Smooth muscle cell (in vitro differentiated cells): ENCODE measurements at regions not wholly inside any gene's neighbourhood (a gene's known extent, or its start where the extent isn't known, plus 50 kb on each side); places are given as distances from the start of the nearest gene placed in this dataset.

ENCODE experiments used
- DNase-seq: peaks from one replicate; lab custom pipeline; 2025; ENCODE audit not compliant: unreplicated experiment; lab: John Stamatoyannopoulos, UW
- H2AFZ ChIP-seq: fragments of 200-600 bp; sonication (generic); 2 replicates; pipeline ENCODE4 v1.6.0; 2016; ENCODE audit warnings: antibody characterized with exemption, low read depth, mild to moderate bottlenecking
- H3F3A ChIP-seq: fragments of 200-600 bp; sonication (generic); 2 replicates; pipeline ENCODE4 v1.6.0; 2017; ENCODE audit warnings: antibody characterized with exemption, low read depth
- H3K27ac ChIP-seq: fragments of 200-600 bp; sonication (generic); 2 replicates; pipeline ENCODE4 v1.5.1; 2016; ENCODE audit warnings: low read depth, mild to moderate bottlenecking
- H3K27me3 ChIP-seq: fragments of 200-600 bp; sonication (generic); 2 replicates; pipeline ENCODE4 v1.6.1; 2016; ENCODE audit warnings: low read depth, mild to moderate bottlenecking
- H3K36me3 ChIP-seq: fragments of 200-600 bp; sonication (generic); 2 replicates; pipeline ENCODE4 v1.5.1; 2016; ENCODE audit warnings: low read depth
- H3K4me1 ChIP-seq: fragments of 200-600 bp; sonication (generic); 2 replicates; pipeline ENCODE4 v1.5.1; 2016; ENCODE audit warnings: low read depth
- H3K4me2 ChIP-seq: fragments of 200-600 bp; sonication (generic); 2 replicates; pipeline ENCODE4 v1.6.0; 2016; ENCODE audit warnings: mild to moderate bottlenecking
- H3K4me3 ChIP-seq: fragments of 200-600 bp; sonication (generic); 2 replicates; pipeline ENCODE4 v1.5.1; 2016; ENCODE audit warnings: mild to moderate bottlenecking
- H3K79me2 ChIP-seq: fragments of 200-600 bp; sonication (generic); 2 replicates; pipeline ENCODE4 v1.6.0; 2016; ENCODE audit warnings: low read depth, mild to moderate bottlenecking
- H3K9ac ChIP-seq: fragments of 200-600 bp; sonication (generic); 2 replicates; pipeline ENCODE4 v1.6.0; 2016; ENCODE audit warnings: low read depth
- H3K9me3 ChIP-seq: fragments of 200-600 bp; sonication (generic); replicated peaks from 2 replicates; pipeline ENCODE4 v1.5.1; 2016; ENCODE audit warnings: low read depth
- H4K20me1 ChIP-seq: fragments of 200-600 bp; sonication (generic); 2 replicates; pipeline ENCODE4 v1.6.0; 2016; ENCODE audit warnings: low read depth
- CTCF ChIP-seq: fragments of 200-600 bp; sonication (generic); IDR thresholded peaks from 2 replicates; pipeline ENCODE4 v1.5.1; 2017; ENCODE audit warnings: borderline replicate concordance, mild to moderate bottlenecking, antibody characterized with exemption; ENCODE audit not compliant: insufficient read depth, poor library complexity, severe bottlenecking
- WGBS: methylation state at CpG from one replicate; pipeline ENCODE4 v1.1.7; 2016; ENCODE audit warnings: low lambda C conversion rate; 5-methylcytosine and 5-hydroxymethylcytosine counted together

GRCh38 chr14:97415907-97416306 is 618.7 kb downstream of the VRK1 start:
- peaks cover 34% of the 10 kb centered on the region for H3K4me1 ChIP-seq
- no peak for TF ChIP-seq CTCF
- H3K79me2 ChIP-seq = no peaks in the 10 kb centered on the region
- no peak overlapping the region for H3K4me2 ChIP-seq
- WGBS = 70% methylated on average over 7 of the region's 7 CpGs
- peaks cover 67% of the 10 kb centered on the region for H3K27me3 ChIP-seq
- H3K9me3 ChIP-seq = no peaks in the 10 kb centered on the region
- H3K27ac ChIP-seq = no peak overlapping the region
- H3K9ac ChIP-seq = no peak overlapping the region
- no peak overlapping the region for H3K4me3 ChIP-seq
- no peak overlapping the region for H2AFZ ChIP-seq
- no peak for DNase-seq
- no peaks in the 10 kb centered on the region for H3K36me3 ChIP-seq
- no peaks in the 10 kb centered on the region for H4K20me1 ChIP-seq
- no peaks in the 10 kb centered on the region for H3F3A ChIP-seq

- Histone ChIP-seq H3K9me3 (no peaks in the 10 kb centered on the region), H3K4me2 (no peak overlapping the region), H2AFZ (no peak overlapping the region), H3F3A (no peaks in the 10 kb centered on the region), H3K9ac (no peak overlapping the region), H3K4me1 (peaks cover 29% of the 10 kb centered on the region), H4K20me1 (no peaks in the 10 kb centered on the region), H3K27ac (no peak overlapping the region), H3K4me3 (no peak overlapping the region), H3K27me3 (peaks cover 65% of the 10 kb centered on the region), H3K36me3 (no peaks in the 10 kb centered on the region), H3K79me2 (no peaks in the 10 kb centered on the region)
- 90% methylated on average over 5 of the region's 5 CpGs for WGBS
- DNase-seq = no peak
- TF ChIP-seq CTCF = no peak
These were observed 619.4 kb downstream of the VRK1 start for GRCh38 chr14:97416550-97416949.

- H3K9ac ChIP-seq = no peak overlapping the region
- H3K9me3 ChIP-seq = no peaks in the 10 kb centered on the region
- H4K20me1 ChIP-seq = no peaks in the 10 kb centered on the region
- no peak overlapping the region for H3K4me2 ChIP-seq
- no peak for DNase-seq
- 95% methylated on average over 3 of the region's 3 CpGs for WGBS
- TF ChIP-seq CTCF = no peak
- no peak overlapping the region for H3K4me3 ChIP-seq
- H3K4me1 ChIP-seq = peaks cover 22% of the 10 kb centered on the region
- H3K27me3 ChIP-seq = peaks cover 57% of the 10 kb centered on the region
- H3K79me2 ChIP-seq = no peaks in the 10 kb centered on the region
- H3F3A ChIP-seq = no peaks in the 10 kb centered on the region
- no peaks in the 10 kb centered on the region for H3K36me3 ChIP-seq
- H2AFZ ChIP-seq = no peak overlapping the region
- no peak overlapping the region for H3K27ac ChIP-seq
These were observed 620.1 kb downstream of the VRK1 start for GRCh38 chr14:97417331-97417730.

GRCh38 chr14:97420211-97420610 is 623.0 kb downstream of the VRK1 start:
- Histone ChIP-seq H3K9ac (no peak overlapping the region), H2AFZ (no peak overlapping the region), H3F3A (no peaks in the 10 kb centered on the region), H3K27me3 (peaks cover 28% of the 10 kb centered on the region), H3K4me2 (no peak overlapping the region), H3K79me2 (no peaks in the 10 kb centered on the region), H3K4me1 (no peaks in the 10 kb centered on the region), H4K20me1 (no peaks in the 10 kb centered on the region), H3K27ac (no peak overlapping the region), H3K4me3 (no peak overlapping the region), H3K36me3 (no peaks in the 10 kb centered on the region), H3K9me3 (no peaks in the 10 kb centered on the region)
- WGBS = 90% methylated on average over 6 of the region's 6 CpGs
- no peak for DNase-seq
- no peak for TF ChIP-seq CTCF
